Activated T-cell treated with anti-CD3 and anti-CD28 coated beads for 4 hours (primary cell): ENCODE measurements at regions not wholly inside any gene's neighbourhood (a gene's known extent, or its start where the extent isn't known, plus 50 kb on each side); places are given as distances from the start of the nearest gene placed in this dataset.
"Not testable (repeated sequence)": the region's sequence is repeated elsewhere in the genome, so short reads cannot be mapped to it uniquely, and the experiment has no call there.

Source experiments
- DNase-seq: peaks from one replicate; pipeline ENCODE4 v3.0.0-alpha.2; 2020

DNA sequence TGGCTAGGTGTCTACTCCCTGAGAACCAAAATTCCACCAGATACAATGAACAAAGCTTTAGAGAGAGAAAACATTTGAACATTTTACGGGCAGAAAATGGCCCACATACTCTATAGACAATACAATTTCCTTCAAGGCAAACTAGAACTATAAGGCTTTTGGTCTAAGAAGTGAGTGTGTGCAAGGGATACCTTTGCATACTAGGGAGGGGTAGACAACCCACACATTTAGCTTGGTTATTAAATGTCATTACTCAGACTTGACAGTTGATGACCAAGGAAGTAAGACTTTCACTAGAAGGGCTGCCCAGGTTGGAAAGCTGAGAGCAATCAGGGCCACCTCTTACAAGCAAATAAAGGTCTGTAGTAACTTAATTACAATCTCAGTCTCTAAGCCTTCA lies 64.0 kb upstream of the PLEKHM1 start:
- DNase-seq, result not testable (repeated sequence)

- DNase-seq, result not testable (repeated sequence)
Measured at GRCh38 chr17:45558821-45559220, 68.3 kb upstream of the PLEKHM1 start.

GRCh38 chr17:45562868-45563267 lies 72.3 kb upstream of the PLEKHM1 start:
- DNase-seq, result not testable (repeated sequence)

DNA sequence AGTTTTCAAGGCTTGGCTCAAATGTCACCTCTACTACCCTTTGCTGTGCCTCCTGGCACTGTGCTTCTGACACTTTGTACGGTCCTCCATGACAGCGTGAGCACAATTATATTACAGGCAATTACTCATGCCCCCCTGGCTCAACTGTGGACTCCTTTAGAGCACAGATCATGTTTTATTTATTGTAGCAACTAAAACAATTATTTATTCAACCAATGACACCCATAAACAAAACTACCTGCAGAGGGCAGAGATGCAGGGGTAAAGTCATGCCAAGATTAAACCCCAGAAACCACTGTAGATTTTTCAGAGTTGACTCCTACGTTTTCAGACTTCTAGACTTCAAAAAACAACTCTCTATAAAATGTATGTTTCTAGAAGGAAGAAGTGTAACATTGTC lies 72.8 kb upstream of the PLEKHM1 start:
- DNase-seq, result not testable (repeated sequence)

DNA sequence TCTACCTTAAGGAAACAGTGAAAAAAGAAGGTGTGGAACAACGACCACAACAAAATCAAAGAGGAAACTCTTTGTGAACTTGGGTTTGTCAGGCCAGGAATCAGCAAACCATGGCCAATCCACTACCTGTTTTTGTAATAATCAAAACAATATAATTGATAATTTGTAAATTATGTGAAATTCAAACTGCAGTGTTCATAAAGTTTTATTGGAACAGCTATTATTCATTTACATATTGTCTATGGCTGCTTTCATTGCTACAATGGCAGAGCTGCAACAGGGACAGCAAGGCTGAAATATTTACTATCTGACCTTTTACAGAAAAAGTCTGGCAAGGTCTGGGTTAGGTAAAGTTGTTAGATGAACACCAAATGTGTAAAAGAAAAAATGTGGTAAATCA lies 77.8 kb upstream of the PLEKHM1 start:
- not testable (repeated sequence) for DNase-seq

DNA sequence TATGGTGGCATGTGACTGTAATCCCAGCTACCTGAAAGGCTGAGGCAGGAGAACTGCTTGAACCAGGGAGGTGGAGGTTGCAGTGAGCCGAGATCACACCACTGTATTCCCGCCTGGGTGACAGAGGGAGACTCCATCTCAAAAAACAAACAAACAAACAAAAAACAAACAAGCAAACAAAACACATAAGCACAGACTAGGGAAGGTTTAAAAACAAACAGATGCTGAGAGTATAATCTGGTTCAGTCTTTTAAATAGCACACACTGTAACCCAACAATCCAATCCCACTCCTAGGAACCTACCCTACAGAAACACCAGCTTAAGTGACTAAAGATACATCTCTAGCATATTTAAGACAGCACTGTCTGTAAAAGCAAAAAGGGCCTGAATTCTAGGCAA lies 82.8 kb upstream of the PLEKHM1 start:
- not testable (repeated sequence) for DNase-seq

DNA sequence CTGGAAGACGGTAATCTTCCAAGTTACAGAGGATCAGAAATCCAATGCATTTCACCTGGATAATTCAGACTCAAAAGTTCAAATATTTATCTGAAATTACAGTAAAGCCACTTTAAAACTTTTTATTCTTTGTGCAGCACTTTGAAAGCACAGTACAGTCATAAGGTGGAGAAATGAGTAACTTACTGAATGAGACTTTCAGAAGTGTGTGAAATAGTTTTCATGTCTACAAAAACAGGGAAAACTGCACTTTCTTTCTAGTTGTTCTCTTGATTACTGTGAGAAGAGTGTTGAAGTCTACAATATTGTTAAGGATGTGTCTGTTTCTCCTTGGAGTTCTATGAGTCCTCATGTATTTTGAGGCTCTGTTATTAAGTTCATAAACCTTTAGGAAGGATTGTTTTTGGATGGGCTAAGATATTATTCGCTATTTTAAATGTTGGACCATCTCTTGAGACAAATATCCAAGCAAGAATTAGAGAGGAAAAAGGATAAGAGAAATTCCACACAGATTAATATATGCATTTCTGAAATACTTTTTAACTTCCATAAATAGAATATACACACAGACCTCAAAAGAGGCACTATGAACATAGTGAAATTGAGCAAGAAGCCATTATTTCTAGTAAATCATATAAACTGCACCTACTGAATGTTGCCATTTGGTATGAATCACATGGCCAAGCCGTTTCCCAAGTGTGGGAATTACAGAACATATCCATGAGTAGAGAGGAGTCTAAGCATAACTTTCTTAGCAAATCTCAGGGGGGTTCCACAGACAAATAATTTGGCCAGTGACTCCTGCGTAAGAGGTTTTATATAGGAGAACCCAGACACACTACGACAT lies 83.6 kb upstream of the PLEKHM1 start:
- no peak for DNase-seq

DNA sequence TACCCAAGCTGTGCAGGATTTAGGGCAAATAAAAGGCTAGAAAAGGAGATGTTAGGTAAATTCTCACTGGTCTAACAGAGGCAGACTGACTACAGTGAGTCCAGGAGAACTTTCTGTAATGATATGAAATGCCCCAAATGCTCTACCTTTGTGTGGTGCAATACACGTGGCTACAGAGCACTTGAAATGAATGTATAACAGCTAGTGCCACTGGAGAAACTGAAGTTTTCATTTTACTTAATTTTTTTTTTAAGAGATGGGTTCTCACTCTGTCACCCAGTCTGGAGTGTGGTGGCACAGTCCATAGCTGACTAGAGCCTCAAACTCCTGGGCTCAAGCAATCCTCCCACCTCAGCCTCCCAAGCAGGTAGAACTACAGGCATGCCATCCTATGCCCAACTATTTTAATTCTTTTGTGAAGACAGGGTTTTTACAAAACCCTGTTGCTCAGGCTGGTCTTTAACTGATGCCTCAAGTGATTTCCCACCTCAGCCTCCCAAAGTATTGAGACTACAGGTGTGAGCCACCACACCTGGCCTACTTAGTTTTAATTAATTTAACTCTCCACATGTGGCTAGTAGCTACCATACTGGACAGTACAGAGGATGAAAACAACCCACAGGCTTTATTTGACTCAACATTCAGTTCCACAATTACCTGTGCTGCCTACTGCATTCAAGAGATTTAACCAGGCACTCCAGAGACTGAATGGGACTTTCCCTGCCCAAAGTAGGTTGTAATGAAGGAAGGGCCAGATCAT lies 84.8 kb upstream of the PLEKHM1 start:
- no peak for DNase-seq

GRCh38 chr17:45576527-45577307 lies 86.2 kb upstream of the PLEKHM1 start:
- DNase-seq, result not testable (repeated sequence)

GRCh38 chr17:45577571-45578279 lies 87.2 kb upstream of the PLEKHM1 start:
- DNase-seq, result no peak

DNA sequence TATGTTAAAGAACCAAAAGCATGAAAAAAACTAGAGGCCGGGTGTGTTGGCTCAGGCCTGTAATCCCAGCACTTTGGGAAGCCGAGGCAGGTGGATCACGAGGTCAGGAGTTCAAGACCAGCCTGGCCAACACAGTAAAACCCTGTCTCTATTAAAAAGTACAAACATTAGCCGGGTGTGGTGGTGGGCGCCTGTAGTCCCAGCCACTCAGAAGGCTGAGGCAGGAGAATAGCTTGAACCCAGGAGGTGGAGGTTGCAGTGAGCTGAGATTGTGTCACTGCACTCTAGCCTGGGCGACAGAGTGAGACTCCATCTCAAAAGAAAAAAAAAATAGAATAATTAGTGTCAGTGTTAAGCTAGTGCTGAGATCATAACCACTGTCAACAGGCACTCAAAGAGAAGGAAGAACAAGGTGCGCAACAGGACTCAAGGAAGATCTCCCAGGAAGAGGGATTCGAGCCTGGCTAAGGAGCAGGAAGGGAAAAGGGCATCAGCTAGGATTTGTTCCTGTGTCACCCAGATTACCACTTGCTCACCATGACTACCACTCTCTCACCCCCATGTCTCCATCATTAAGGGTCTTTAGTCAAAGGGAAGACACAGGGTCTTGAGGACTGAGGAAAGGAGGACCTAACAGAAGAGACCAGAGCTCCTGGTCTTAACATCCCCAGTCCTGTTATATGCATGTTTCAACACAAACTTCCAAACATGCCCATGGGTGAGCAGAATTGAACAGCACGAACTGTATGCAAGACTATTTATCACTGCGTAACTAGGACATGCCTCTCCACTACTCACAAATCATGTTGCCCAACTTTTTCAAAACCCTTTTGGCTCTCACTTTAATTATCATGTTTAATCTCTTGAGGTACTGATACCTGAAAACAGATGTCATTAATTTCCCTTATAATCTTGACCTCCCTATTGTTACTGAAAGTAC lies 88.3 kb upstream of the PLEKHM1 start:
- DNase-seq, result no peak

GRCh38 chr17:45579529-45580495 lies 89.3 kb upstream of the PLEKHM1 start:
- DNase-seq, result no peak

GRCh38 chr17:45580924-45581323 lies 90.4 kb upstream of the PLEKHM1 start:
- no peak for DNase-seq

DNA sequence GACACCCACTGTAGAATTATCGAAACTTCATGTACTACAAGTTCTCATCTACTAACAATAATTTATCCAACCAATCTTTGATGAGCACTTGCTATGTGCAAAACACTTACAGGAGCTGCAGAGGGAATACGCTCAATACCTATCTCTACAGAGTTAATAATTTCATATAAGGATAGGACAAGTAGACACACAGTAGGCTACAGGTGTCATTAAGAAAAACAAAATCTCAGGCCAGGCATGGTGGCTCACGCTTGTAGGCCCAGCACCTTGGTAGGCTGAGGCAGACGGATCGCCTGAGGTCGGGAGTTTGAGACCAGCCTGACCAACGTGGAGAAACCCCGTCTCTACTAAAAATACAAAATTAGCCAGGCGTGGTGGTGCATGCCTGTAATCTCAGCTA lies 91.3 kb upstream of the PLEKHM1 start:
- no peak for DNase-seq

DNA sequence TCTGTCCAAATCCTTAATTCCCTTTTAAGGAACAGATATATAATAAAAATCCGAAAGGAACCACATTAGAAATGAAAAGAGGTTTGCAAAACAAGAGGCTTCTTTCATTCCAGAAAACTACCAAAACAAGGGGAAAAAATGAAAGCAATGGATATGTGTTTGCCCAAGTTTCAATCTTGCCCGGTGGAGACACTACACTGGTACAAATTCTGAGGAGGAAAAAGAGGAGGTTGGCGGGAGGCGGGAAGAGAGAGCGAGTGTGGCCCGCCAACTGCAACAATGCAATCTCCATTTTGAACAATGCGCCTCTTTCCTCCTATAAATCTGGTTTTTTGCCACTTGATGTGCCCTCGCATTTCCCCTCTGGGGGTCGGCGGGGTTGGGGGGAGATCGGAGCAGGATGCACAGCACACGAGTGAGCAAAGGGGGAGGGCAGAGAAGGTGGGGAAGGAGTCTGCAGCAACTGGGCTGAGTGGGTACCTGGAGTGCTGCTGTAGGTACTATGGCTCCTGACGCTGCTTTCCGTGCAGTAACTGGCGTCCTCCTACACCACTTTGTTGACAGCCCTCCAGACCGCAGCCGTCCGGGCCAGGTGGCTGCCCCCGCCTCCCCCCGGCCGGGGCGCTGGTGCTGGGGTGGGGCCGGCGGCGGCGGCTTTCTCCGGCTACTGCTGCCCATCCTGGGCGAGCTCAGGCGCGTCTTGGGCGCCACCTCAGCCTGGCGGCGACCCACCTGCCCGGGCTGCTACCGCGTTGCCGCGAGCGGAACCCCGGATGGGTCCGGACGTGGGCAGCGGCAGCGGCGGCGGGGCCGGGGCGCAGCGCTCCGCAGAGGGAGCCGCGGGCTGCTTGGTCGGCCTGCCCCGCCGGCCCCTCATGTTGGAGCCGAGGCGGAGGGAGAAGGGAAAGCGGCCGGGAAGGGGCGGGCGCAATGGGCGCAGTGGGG lies 93.8 kb upstream of the PLEKHM1 start:
- peak; percentile 44 for DNase-seq

DNA sequence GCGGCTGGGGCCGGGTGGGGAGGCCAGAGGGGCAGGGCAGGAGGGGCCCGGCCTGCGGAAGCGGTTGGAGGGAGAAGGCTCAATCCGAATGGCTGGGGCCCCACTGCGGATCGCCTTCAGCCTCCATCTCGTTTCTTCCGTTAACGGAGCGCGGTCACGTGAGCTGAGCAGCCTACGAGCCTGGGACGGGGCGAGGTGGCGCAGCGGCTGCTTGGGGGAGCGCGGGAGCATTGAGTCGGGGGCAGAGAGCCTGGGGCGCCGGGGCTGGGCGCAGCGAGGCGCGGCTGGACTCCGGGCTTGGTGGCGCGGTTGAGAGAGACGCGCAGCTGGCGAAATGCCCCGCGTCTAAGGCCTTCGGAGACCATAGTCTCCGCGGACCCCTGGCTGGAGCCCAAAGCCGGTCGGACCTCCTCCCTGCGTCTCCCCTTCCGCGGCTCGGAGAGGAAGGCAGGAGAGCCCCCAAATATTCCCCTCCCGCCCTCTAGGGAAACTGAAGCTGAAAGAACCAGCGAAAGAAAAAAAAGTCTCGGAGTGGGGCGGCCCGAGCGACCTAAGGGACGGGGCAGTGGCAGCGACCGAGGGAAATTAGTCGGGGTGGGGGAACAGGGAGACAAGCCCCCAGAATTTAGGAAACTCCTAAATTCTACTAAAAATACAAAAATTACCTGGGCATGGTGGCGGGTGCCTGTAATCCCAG lies 94.7 kb upstream of the PLEKHM1 start:
- peak; percentile 77 for DNase-seq

DNA sequence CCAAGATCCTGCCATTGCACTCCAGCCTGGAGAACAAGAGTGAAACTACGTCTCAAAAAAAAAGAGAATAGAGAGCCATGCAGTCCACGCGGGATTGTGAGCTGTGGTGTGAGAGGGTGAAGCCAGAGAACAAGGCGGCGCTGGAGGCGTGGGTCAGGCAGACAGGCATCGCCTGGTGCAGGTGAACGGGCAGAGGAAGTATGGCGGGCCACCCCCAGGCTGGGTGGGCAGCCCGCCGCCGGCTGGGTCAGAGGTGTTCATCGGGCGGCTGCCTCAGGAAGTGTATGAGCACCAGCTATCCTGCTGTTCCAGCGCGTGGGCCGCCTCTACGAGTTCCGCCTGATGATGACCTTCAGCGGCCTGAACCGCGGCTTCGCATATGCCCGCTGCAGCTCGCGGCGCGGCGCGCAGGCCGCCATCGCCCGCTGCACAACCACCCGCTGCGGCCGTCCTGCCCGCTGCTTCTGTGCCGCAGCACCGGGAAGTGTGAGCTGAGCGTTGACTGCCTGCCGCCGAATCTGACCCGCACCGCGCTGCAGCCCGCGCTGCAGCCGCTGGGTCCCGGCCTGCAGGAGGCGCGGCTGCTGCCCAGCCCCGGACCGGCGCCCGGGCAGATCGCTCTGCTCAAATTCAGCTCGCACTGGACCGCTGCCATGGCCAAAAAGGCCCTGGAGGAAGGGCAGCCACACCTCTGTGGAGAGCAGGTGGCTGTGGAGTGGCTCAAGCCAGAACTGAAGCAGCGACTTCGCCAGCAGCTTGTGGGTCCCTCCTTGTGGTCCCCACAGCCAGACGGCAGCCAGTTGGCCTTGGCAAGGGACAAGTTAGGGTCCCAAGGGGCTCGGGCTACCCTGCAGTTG lies 95.5 kb upstream of the PLEKHM1 start:
- not testable (repeated sequence) for DNase-seq

GRCh38 chr17:45586651-45586934 lies 96.1 kb upstream of the PLEKHM1 start:
- DNase-seq, result not testable (repeated sequence)
